ENCODE measurements at regions not wholly inside any gene's neighbourhood (a gene's known extent, or its start where the extent isn't known, plus 50 kb on each side); places are given as distances from the start of the nearest gene placed in this dataset.

DNA sequence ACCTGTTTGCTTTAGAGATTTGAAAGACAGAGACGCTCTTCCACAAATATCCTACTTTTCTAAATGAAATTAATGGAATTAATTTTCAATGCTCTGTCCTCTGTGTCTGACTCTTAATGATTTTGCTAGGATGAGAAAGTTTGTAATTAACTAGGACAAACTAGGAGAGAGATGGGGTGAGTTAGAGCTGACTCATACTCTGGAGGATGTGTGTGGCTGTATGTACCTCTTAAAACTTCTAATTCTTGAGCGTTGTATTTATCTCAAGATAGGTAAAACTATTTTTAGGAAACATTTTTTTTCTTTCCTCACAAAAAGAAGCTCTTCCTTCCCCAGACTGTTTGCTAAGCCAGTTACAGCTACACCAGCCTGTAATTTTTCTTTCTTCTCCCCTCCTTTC lies 178.8 kb upstream of the ANKRD30A start:
- Histone ChIP-seq H3K9ac (ENCODE audit: low read depth, low read length, poor library complexity, severe bottlenecking) (no peak overlapping the region), H3K9me3 (ENCODE audit: insufficient read depth, low read depth, low read length) (peaks cover 4% of the 10 kb centered on the region; the same call in 1 of the 2 replicates), H3F3A (ENCODE audit: low read depth) (no peaks in the 10 kb centered on the region), H3K79me2 (ENCODE audit: insufficient read depth, low read length) (no peaks in the 10 kb centered on the region), H4K20me1 (ENCODE audit: insufficient read depth, low read length, poor library complexity, severe bottlenecking) (no peaks in the 10 kb centered on the region), H2AFZ (ENCODE audit: low read length) (no peak overlapping the region), H3K4me1 (ENCODE audit: insufficient read depth, low read length, poor library complexity, severe bottlenecking) (no peaks in the 10 kb centered on the region), H3K9me2 (replicated peaks; ENCODE audit: low read depth, low read length) (no peaks in the 10 kb centered on the region), H3K27me3 (ENCODE audit: insufficient read depth, low read length, poor library complexity, severe bottlenecking) (no peaks in the 10 kb centered on the region), H3K4me2 (ENCODE audit: low read depth, low read length, poor library complexity, severe bottlenecking) (no peak overlapping the region), H3K36me3 (ENCODE audit: insufficient read depth, low read length) (no peaks in the 10 kb centered on the region), H3K4me3 (ENCODE audit: low read length, poor library complexity, severe bottlenecking) (no peak overlapping the region)
- TF ChIP-seq, protein P1, sequence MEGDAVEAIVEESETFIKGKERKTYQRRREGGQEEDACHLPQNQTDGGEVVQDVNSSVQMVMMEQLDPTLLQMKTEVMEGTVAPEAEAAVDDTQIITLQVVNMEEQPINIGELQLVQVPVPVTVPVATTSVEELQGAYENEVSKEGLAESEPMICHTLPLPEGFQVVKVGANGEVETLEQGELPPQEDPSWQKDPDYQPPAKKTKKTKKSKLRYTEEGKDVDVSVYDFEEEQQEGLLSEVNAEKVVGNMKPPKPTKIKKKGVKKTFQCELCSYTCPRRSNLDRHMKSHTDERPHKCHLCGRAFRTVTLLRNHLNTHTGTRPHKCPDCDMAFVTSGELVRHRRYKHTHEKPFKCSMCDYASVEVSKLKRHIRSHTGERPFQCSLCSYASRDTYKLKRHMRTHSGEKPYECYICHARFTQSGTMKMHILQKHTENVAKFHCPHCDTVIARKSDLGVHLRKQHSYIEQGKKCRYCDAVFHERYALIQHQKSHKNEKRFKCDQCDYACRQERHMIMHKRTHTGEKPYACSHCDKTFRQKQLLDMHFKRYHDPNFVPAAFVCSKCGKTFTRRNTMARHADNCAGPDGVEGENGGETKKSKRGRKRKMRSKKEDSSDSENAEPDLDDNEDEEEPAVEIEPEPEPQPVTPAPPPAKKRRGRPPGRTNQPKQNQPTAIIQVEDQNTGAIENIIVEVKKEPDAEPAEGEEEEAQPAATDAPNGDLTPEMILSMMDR (conservative IDR thresholded peaks at IDR 0.05; ENCODE audit: low read length) = no peak
- TF ChIP-seq EZH2phosphoT487 (IDR thresholded peaks at IDR 0.05; ENCODE audit: borderline replicate concordance) = no peak

DNA sequence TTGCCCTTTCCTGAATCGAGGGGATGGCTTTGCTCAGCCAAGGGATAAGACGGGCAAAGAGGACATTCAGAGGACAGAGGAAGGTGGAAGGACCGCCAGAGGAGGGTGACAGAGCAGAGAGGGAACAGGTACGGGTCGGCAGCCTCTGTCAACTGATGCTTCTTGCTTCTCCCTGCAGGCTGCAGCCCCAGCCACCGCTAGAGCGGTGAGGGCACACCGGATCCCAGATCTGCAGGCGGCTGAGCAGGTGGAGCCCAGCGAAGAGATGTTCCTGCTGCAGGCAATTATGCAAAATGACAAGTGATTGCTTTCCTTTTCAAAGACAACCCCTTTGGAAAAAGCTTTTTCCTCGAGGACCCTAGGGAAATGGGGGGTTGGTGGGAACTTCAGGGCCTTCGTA lies 181.9 kb upstream of the ANKRD30A start:
- no peak for TF ChIP-seq EZH2phosphoT487 (IDR thresholded peaks at IDR 0.05; ENCODE audit: borderline replicate concordance)
- TF ChIP-seq, protein P1 (conservative IDR thresholded peaks at IDR 0.05; ENCODE audit: low read length) = no peak
- Histone ChIP-seq H3F3A (ENCODE audit: low read depth) (no peaks in the 10 kb centered on the region), H3K4me3 (ENCODE audit: low read length, poor library complexity, severe bottlenecking) (no peak overlapping the region), H3K9me3 (ENCODE audit: insufficient read depth, low read depth, low read length) (peaks cover 4% of the 10 kb centered on the region; the same call in 1 of the 2 replicates), H3K4me2 (ENCODE audit: low read depth, low read length, poor library complexity, severe bottlenecking) (no peak overlapping the region), H3K9ac (ENCODE audit: low read depth, low read length, poor library complexity, severe bottlenecking) (no peak overlapping the region), H3K4me1 (ENCODE audit: insufficient read depth, low read length, poor library complexity, severe bottlenecking) (no peaks in the 10 kb centered on the region), H3K27me3 (ENCODE audit: insufficient read depth, low read length, poor library complexity, severe bottlenecking) (no peaks in the 10 kb centered on the region), H4K20me1 (ENCODE audit: insufficient read depth, low read length, poor library complexity, severe bottlenecking) (no peaks in the 10 kb centered on the region), H2AFZ (ENCODE audit: low read length) (no peak overlapping the region), H3K9me2 (replicated peaks; ENCODE audit: low read depth, low read length) (no peaks in the 10 kb centered on the region), H3K36me3 (ENCODE audit: insufficient read depth, low read length) (no peaks in the 10 kb centered on the region), H3K79me2 (ENCODE audit: insufficient read depth, low read length) (no peaks in the 10 kb centered on the region)

DNA sequence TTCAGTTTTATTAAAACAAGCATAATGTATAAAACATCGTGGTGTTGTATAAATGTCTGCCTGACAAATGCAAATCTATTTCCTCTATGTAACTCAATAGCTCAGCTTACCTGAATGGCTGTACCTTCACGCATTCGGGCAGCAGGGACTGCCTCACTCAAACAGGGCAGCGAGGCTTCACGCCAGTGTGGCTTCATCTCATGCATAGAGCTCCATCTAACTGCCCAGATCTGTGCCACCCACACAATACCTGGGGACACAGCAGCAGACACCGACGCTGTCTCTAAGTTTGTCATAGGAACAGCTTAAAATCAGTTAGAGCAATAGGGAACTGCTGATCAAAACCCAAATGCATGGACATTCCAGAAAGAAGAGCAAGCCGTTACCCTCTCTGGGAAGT lies 182.8 kb upstream of the ANKRD30A start:
- Histone ChIP-seq H3K9ac (ENCODE audit: low read depth, low read length, poor library complexity, severe bottlenecking) (no peak overlapping the region), H3K9me3 (ENCODE audit: insufficient read depth, low read depth, low read length) (peaks cover 3% of the 10 kb centered on the region; the same call in 1 of the 2 replicates), H3K27me3 (ENCODE audit: insufficient read depth, low read length, poor library complexity, severe bottlenecking) (no peaks in the 10 kb centered on the region), H3K4me2 (ENCODE audit: low read depth, low read length, poor library complexity, severe bottlenecking) (no peak overlapping the region), H3K4me3 (ENCODE audit: low read length, poor library complexity, severe bottlenecking) (no peak overlapping the region), H3K4me1 (ENCODE audit: insufficient read depth, low read length, poor library complexity, severe bottlenecking) (no peaks in the 10 kb centered on the region), H3F3A (ENCODE audit: low read depth) (no peaks in the 10 kb centered on the region), H3K79me2 (ENCODE audit: insufficient read depth, low read length) (no peaks in the 10 kb centered on the region), H3K9me2 (replicated peaks; ENCODE audit: low read depth, low read length) (no peaks in the 10 kb centered on the region), H2AFZ (ENCODE audit: low read length) (no peak overlapping the region), H3K36me3 (ENCODE audit: insufficient read depth, low read length) (no peaks in the 10 kb centered on the region), H4K20me1 (ENCODE audit: insufficient read depth, low read length, poor library complexity, severe bottlenecking) (no peaks in the 10 kb centered on the region)
- TF ChIP-seq, protein P1 (conservative IDR thresholded peaks at IDR 0.05; ENCODE audit: low read length) = no peak
- TF ChIP-seq EZH2phosphoT487 (IDR thresholded peaks at IDR 0.05; ENCODE audit: borderline replicate concordance) = no peak

All from Loucy (cell line).